ENCODE measurements at regions not wholly inside any gene's neighbourhood (a gene's known extent, or its start where the extent isn't known, plus 50 kb on each side); places are given as distances from the start of the nearest gene placed in this dataset.

GRCh38 chr13:32914686-32915085 is 101.5 kb upstream of the KL start:
- TF ChIP-seq CTCF (IDR thresholded peaks at IDR 0.05; ENCODE audit: low read length), result no peak
- no peak for TF ChIP-seq EZH2phosphoT487 (IDR thresholded peaks at IDR 0.05; ENCODE audit: low read length)
- TF ChIP-seq EZH2 (optimal IDR thresholded peaks at IDR 0.05; ENCODE audit: low read depth, low read length), result no peak
- H3F3A ChIP-seq (ENCODE audit: insufficient read depth, low read length), result no peaks in the 10 kb centered on the region
- no peaks in the 10 kb centered on the region for H3K4me1 ChIP-seq (ENCODE audit: low read length)
- DNase-seq, result no peak
- no peaks in the 10 kb centered on the region for H3K36me3 ChIP-seq (replicated peaks; ENCODE audit: insufficient read depth, low read length)
- no peaks in the 10 kb centered on the region for H3K9me2 ChIP-seq (replicated peaks; ENCODE audit: insufficient read depth, low read length)
- H3K27ac ChIP-seq (ENCODE audit: low read length), result no peak overlapping the region
- no peak overlapping the region for H2AFZ ChIP-seq (ENCODE audit: low read length)
- no peak overlapping the region for H3K4me2 ChIP-seq (ENCODE audit: low read depth, low read length)
- H4K20me1 ChIP-seq (ENCODE audit: insufficient read depth, low read length), result no peaks in the 10 kb centered on the region
- H3K79me2 ChIP-seq (ENCODE audit: low read length), result no peaks in the 10 kb centered on the region
- no peak overlapping the region for H3K4me3 ChIP-seq (ENCODE audit: low read length)
- H3K9ac ChIP-seq (ENCODE audit: low read length), result no peak overlapping the region
- H3K9me3 ChIP-seq (replicated peaks; ENCODE audit: insufficient read depth, low read length), result no peaks in the 10 kb centered on the region
- H3K27me3 ChIP-seq (replicated peaks; ENCODE audit: insufficient read depth, low read length), result no peaks in the 10 kb centered on the region

- H3F3A ChIP-seq (ENCODE audit: insufficient read depth, low read length), result no peaks in the 10 kb centered on the region
- H3K4me1 ChIP-seq (ENCODE audit: low read length), result no peaks in the 10 kb centered on the region
- no peaks in the 10 kb centered on the region for H4K20me1 ChIP-seq (ENCODE audit: insufficient read depth, low read length)
- no peak overlapping the region for H3K4me2 ChIP-seq (ENCODE audit: low read depth, low read length)
- no peak overlapping the region for H2AFZ ChIP-seq (ENCODE audit: low read length)
- no peak for TF ChIP-seq EZH2phosphoT487 (IDR thresholded peaks at IDR 0.05; ENCODE audit: low read length)
- TF ChIP-seq EZH2 (optimal IDR thresholded peaks at IDR 0.05; ENCODE audit: low read depth, low read length), result no peak
- TF ChIP-seq CTCF (IDR thresholded peaks at IDR 0.05; ENCODE audit: low read length), result no peak
- H3K27ac ChIP-seq (ENCODE audit: low read length), result no peak overlapping the region
- no peaks in the 10 kb centered on the region for H3K27me3 ChIP-seq (replicated peaks; ENCODE audit: insufficient read depth, low read length)
- H3K9me2 ChIP-seq (replicated peaks; ENCODE audit: insufficient read depth, low read length), result no peaks in the 10 kb centered on the region
- no peak overlapping the region for H3K9ac ChIP-seq (ENCODE audit: low read length)
- H3K79me2 ChIP-seq (ENCODE audit: low read length), result no peaks in the 10 kb centered on the region
- no peak for DNase-seq
- H3K9me3 ChIP-seq (replicated peaks; ENCODE audit: insufficient read depth, low read length), result no peaks in the 10 kb centered on the region
- no peaks in the 10 kb centered on the region for H3K36me3 ChIP-seq (replicated peaks; ENCODE audit: insufficient read depth, low read length)
- no peak overlapping the region for H3K4me3 ChIP-seq (ENCODE audit: low read length)
Measured at GRCh38 chr13:32917504-32917903, 98.7 kb upstream of the KL start.

GRCh38 chr13:32923725-32924124 is 92.5 kb upstream of the KL start:
- Histone ChIP-seq H3K9me2 (replicated peaks; ENCODE audit: insufficient read depth, low read length) (no peaks in the 10 kb centered on the region), H3K4me1 (ENCODE audit: low read length) (no peaks in the 10 kb centered on the region), H3K9me3 (replicated peaks; ENCODE audit: insufficient read depth, low read length) (no peaks in the 10 kb centered on the region), H3K4me2 (ENCODE audit: low read depth, low read length) (no peak overlapping the region), H3K27me3 (replicated peaks; ENCODE audit: insufficient read depth, low read length) (no peaks in the 10 kb centered on the region), H4K20me1 (ENCODE audit: insufficient read depth, low read length) (no peaks in the 10 kb centered on the region), H3K36me3 (replicated peaks; ENCODE audit: insufficient read depth, low read length) (no peaks in the 10 kb centered on the region), H2AFZ (ENCODE audit: low read length) (no peak overlapping the region), H3K9ac (ENCODE audit: low read length) (no peak overlapping the region), H3F3A (ENCODE audit: insufficient read depth, low read length) (no peaks in the 10 kb centered on the region), H3K27ac (ENCODE audit: low read length) (no peak overlapping the region), H3K4me3 (ENCODE audit: low read length) (no peak overlapping the region), H3K79me2 (ENCODE audit: low read length) (no peaks in the 10 kb centered on the region)
- DNase-seq, result no peak
- no peak for TF ChIP-seq CTCF (IDR thresholded peaks at IDR 0.05; ENCODE audit: low read length)
- no peak for TF ChIP-seq EZH2phosphoT487 (IDR thresholded peaks at IDR 0.05; ENCODE audit: low read length)
- no peak for TF ChIP-seq EZH2 (optimal IDR thresholded peaks at IDR 0.05; ENCODE audit: low read depth, low read length)

Data from MM.1S (cell line).